GM18507 (cell line): ENCODE measurements at regions not wholly inside any gene's neighbourhood (a gene's known extent, or its start where the extent isn't known, plus 50 kb on each side); places are given as distances from the start of the nearest gene placed in this dataset.
"Not testable (repeated sequence)": the region's sequence is repeated elsewhere in the genome, so short reads cannot be mapped to it uniquely, and the experiment has no call there.

ENCODE experiments used
- DNase-seq: peaks from one replicate; pipeline ENCODE4 v3.0.0; 2011; ENCODE audit warnings: low read depth; ENCODE audit not compliant: insufficient read length; ENCODE audit errors: extremely low spot score
- FAIRE-seq: peaks from 2 replicates; lab custom pipeline; 2011; peaks lifted over from hg19 to GRCh38; lab: Jason Lieb, UNC

GRCh38 chr2:147031897-147032296 lies 812.9 kb upstream of the ACVR2A start:
- FAIRE-seq (no peak), DNase-seq (no peak)

GRCh38 chr2:147030966-147031720 lies 813.7 kb upstream of the ACVR2A start:
- no peak for FAIRE-seq
- no peak for DNase-seq

GRCh38 chr2:147027436-147027835 lies 817.4 kb upstream of the ACVR2A start:
- DNase-seq (no peak), FAIRE-seq (no peak)

- DNase-seq = no peak
- FAIRE-seq = no peak
These were observed 818.0 kb upstream of the ACVR2A start for GRCh38 chr2:147026664-147027295.

GRCh38 chr2:147025646-147026585 lies 818.9 kb upstream of the ACVR2A start:
- FAIRE-seq = no peak

GRCh38 chr2:147019311-147019710 lies 825.5 kb upstream of the ACVR2A start:
- no peak for FAIRE-seq
- DNase-seq = no peak

More at GRCh38 chr2:147025646-147026585, 818.9 kb upstream of the ACVR2A start:
- DNase-seq = no peak

GRCh38 chr2:147017951-147018645 lies 826.7 kb upstream of the ACVR2A start:
- FAIRE-seq (no peak), DNase-seq (no peak)

- FAIRE-seq (no peak), DNase-seq (no peak)
These were observed 828.6 kb upstream of the ACVR2A start for GRCh38 chr2:147016181-147016580.

- FAIRE-seq = no peak
- DNase-seq = no peak
These were observed 829.2 kb upstream of the ACVR2A start for GRCh38 chr2:147015591-147015990.

- no peak for DNase-seq
- FAIRE-seq = no peak
These were observed 831.0 kb upstream of the ACVR2A start for GRCh38 chr2:147013696-147014392.

GRCh38 chr2:147008481-147008880 lies 836.3 kb upstream of the ACVR2A start:
- DNase-seq (no peak), FAIRE-seq (no peak)

- DNase-seq (no peak), FAIRE-seq (no peak)
These were observed 838.1 kb upstream of the ACVR2A start for GRCh38 chr2:147006736-147007141.

- no peak for FAIRE-seq
- no peak for DNase-seq
These were observed 841.7 kb upstream of the ACVR2A start for GRCh38 chr2:147003081-147003480.

- FAIRE-seq (no peak), DNase-seq (no peak)
These were observed 842.6 kb upstream of the ACVR2A start for GRCh38 chr2:147002256-147002655.

GRCh38 chr2:147001061-147001460 lies 843.8 kb upstream of the ACVR2A start:
- DNase-seq (no peak), FAIRE-seq (no peak)

GRCh38 chr2:147000151-147000550 lies 844.7 kb upstream of the ACVR2A start:
- not testable (repeated sequence) for FAIRE-seq, DNase-seq

GRCh38 chr2:146997945-146998344 lies 846.9 kb upstream of the ACVR2A start:
- FAIRE-seq = no peak

GRCh38 chr2:146997488-146997887 lies 847.3 kb upstream of the ACVR2A start:
- FAIRE-seq = no peak
- DNase-seq = no peak

More at GRCh38 chr2:146997945-146998344, 846.9 kb upstream of the ACVR2A start:
- DNase-seq = no peak

GRCh38 chr2:146994246-146994645 lies 850.6 kb upstream of the ACVR2A start:
- DNase-seq (no peak), FAIRE-seq (no peak)
